Ecto neural progenitor cell (in vitro differentiated cells): ENCODE measurements at regions not wholly inside any gene's neighbourhood (a gene's known extent, or its start where the extent isn't known, plus 50 kb on each side); places are given as distances from the start of the nearest gene placed in this dataset.

Experiments used
- DNase-seq: peaks from one replicate; pipeline ENCODE4 v3.0.0-alpha.2; 2018; ENCODE audit warnings: low spot score

- no peak for DNase-seq
Observed at GRCh38 chr18:78113136-78113939, 863.7 kb downstream of the GALR1 start.

- no peak for DNase-seq
Observed at GRCh38 chr18:78113940-78114251, 864.2 kb downstream of the GALR1 start.

DNA sequence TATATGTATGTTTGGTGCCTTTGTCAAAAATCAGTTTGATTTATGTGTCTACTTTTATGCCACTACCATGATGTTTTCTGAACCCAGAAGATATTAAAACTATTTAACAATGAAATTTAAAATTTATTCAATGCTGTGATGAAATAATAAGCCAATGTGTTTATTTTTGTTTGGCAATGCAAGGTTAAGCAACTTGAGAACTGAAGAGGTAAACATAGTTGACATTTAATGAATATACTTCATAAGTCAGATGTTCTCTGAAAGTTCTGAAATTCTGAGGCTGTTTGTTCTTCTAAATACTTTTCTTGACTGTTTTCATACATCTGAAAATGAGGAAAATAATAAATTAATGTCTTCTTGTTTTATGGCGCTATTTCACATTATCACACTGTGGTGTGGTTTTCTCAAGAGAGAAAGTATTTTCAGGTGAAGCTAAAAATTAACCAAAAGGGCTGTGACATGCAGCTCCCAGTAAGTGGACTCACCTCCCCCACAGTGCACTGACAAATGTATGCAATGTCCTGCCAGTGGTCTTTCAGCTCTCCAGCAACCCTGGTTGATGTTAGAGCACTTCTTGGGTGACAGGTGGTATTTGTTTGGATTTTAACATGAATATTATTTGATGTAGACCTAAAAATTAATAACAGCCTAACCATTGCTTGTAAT lies 863.6 kb upstream of the SALL3 start:
- no peak for DNase-seq

GRCh38 chr18:78123144-78123909 lies 856.3 kb upstream of the SALL3 start:
- DNase-seq = no peak

- no peak for DNase-seq
Observed at GRCh38 chr18:78123926-78124797, 855.5 kb upstream of the SALL3 start.

DNA sequence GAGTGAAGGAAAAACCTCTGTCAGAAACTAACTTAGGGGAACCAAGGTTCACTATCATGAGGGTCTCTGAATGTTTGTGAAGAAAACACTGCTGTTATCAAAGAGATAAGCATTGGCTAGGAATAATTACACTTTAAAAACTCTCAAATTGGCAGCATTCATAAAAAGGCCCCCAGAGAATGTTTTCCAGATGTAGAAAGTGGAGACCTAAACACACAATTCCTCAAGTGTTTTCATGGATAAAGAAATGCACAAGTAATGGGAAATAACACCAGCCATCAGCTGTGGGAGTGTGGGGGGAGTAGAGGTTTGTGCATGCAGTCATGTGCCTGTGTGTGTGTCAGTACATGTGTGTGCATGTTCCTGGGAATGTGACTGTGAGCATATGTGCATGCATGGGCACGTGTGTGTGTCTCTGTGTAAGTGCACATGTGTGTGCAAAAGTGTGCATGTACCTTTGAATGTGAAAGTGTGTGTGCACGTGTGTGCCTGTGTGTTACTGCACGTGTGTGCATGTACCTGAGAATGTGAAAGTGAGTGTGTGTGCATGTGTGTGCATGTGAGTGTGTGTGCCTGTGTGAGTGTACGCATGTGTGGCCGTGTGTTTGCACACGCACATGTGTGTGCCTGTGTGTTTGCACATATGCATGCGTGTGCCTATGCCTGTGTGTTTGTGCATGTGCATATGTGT lies 854.3 kb upstream of the SALL3 start:
- no peak for DNase-seq

DNA sequence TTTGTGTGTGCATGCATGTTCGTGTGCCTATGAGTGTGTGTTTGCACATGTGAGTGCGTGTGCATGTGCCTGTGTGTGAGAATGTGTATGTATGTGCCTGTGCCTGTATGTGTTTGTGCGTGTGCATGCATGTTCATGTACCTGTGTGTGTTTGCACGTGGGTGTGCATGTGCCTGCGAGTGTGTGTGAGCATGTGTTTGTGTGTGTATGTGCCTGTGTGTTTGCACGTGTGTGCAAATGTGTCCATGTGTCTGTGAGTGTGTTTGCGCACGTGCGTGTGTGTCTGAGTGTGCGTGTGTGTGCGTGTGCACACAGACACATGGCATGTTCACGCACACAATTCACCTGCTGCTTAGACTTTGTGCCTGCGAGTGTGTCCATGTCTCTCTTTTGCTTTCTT lies 853.5 kb upstream of the SALL3 start:
- DNase-seq = no peak

DNA sequence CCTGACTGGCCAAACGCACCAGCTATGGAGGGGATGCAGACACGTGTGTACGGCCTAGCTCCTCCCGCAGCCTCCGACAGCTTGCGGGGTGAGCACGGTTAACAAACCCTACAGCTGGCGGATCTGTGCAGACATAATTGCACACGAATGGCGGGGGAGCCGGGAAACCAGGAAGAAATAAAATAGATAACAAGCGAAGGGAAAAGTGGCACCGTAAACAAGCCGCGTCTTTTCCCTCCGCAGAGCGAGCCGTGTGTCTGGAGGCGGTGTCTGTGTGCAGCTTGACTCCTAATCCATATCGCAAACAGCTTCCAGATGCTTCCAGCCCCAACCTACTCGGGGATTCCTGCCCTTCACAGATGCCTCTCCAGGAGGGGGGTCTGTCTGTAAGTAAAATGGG lies 853.1 kb upstream of the SALL3 start:
- DNase-seq = no peak

- no peak for DNase-seq
Observed at GRCh38 chr18:78127041-78127440, 852.6 kb upstream of the SALL3 start.

- no peak for DNase-seq
Observed at GRCh38 chr18:78128004-78128403, 851.6 kb upstream of the SALL3 start.

DNA sequence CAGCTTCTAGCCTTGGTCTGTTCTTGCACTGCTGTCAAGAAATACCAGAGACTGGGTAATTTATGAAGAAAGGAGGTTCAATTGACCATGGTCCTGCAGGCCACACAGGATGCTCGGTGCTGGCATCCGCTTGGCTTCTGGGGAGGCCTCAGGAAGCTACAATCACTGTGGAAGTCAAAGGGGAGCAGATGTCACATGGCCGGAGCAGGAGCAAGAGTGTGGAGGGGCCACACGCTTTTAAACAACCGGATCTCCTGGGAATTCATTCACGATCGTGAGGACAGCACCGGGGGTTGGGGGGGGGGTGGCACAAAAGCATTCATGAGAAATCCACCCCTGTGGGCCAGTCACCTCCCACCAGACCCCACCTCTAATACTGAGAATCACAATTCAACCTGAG lies 850.4 kb upstream of the SALL3 start:
- no peak for DNase-seq

GRCh38 chr18:78130232-78131195 lies 849.1 kb upstream of the SALL3 start:
- DNase-seq = no peak

- DNase-seq = no peak
Observed at GRCh38 chr18:78133729-78134128, 845.9 kb upstream of the SALL3 start.

DNA sequence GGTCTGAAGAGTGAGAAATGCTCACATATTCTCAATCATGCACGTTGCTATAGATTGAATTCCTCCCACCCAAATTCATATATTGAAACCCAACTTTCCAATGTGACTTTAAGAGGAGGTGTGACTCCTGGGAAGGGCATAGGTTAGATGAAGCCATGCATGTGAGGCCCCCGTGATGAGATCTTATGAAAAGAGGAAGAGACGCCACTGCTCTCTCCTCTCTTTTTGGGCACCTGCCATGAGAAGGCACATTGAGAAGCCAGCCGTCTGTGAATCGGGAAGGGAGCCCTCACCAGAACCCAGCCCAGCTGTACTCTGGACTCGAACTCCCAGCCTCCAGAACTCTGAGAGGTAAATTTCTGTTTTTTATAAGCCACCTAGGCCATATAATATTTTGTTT lies 842.6 kb upstream of the SALL3 start:
- DNase-seq = no peak

DNA sequence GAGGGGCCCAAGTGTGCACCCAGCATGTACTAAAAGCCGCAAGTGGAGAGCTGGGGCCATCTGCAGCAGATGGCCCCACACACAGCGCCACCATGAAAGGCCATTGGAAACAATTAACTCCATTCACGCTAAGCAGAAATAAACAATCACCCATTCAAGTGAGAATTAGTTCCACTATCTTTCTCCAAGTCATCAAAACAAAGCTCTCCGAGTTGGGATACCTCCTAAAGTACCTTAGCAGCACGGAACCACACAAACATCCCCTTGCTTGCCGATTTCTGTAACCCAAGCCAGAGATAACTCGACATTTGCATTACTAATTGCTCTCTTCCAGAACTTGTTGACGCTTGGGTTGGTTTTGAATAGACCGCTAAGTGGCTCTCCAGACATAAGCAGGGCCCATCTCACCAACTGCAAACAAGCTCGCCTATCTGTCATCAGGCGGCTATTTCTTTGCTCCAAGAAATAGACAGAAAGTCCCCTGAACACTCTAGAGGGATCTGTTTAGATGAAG lies 840.6 kb upstream of the SALL3 start:
- no peak for DNase-seq

DNA sequence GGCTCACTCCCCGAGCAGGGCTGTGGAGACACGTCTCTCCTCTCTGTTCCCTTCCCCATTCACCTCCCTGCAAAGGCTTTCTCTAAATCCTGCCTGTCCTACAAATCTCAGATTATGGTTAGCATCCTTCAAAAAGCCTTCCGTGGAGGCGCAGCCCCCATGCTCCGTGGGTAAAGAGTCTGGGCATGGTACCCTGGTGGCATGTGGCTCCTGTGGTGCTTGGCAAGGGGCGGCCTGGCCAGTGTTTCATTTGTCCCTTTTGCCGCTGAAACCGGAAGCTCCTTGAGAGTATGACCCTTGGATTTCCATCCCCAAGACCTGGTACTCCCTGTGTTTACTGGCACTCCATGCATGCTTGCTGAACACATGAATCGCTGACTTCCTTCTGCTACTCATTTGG lies 839.3 kb upstream of the SALL3 start:
- no peak for DNase-seq

DNA sequence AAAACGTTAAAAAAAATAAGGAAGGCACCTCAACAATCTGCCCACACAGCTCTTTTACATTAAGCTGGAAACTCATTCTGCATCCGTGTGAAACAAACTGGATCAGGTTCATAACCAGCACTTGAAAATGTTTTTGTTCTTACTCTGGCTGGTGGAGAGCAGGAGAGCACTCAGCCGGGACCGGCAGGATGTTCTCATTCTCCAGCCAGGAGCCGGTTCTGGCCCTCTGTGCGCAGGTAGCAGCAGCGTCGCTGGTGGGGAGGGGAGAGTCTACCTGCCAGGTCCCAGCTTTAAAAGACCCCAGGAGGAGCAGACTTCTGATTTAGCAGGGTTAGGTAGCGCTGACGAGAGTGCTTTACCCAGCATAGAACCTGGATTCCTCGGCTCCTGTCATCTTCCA lies 834.9 kb upstream of the SALL3 start:
- no peak for DNase-seq

DNA sequence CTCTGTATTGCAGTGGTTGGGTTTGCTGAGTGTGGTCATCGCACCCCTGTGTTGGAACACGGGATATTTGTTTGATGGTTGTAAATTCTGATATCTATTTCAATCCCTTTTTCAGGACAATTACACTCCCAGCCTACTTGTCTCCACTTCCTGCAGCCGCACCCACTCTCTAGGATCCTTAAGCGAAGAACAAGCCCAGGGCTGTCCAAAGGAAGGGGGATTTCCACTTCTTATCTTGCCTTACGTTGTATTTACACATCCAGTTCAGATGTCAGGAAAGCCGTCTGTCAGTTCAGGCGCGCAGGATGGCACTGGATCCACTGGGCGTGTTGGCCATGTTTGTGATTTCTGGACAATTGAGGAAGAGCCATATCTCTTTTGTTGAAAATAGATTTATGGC lies 834.5 kb upstream of the SALL3 start:
- DNase-seq = no peak

GRCh38 chr18:78146136-78147085 lies 833.2 kb upstream of the SALL3 start:
- DNase-seq = no peak
